Liver (tissue), 3 donors: ENCODE measurements at regions not wholly inside any gene's neighbourhood (a gene's known extent, or its start where the extent isn't known, plus 50 kb on each side); places are given as distances from the start of the nearest gene placed in this dataset.

Source experiments
- ATF3 ChIP-seq: IDR thresholded peaks from 2 replicates; pipeline ENCODE4 v1.6.1; 2016; ENCODE audit warnings: antibody characterized with exemption
- CTCF ChIP-seq: fragments of 150-350 bp; IDR thresholded peaks from 2 replicates; pipeline ENCODE4 v1.5.1; 2017; ENCODE audit warnings: improper control_type of control experiment, low read depth, low read length; ENCODE audit not compliant: missing input control
- HNF4G ChIP-seq: IDR thresholded peaks from 2 replicates; pipeline ENCODE4 v1.6.1; 2016; ENCODE audit warnings: antibody characterized with exemption
- JUND ChIP-seq, 2 donors: IDR thresholded peaks; 2 replicates each; pipeline ENCODE4 v1.6.1; 2016; ENCODE audit warnings: antibody characterized with exemption in 2 of 2
- REST ChIP-seq: IDR thresholded peaks from 2 replicates; pipeline ENCODE4 v1.6.1; 2016; ENCODE audit warnings: antibody characterized with exemption, mild to moderate bottlenecking
- RXRA ChIP-seq, 2 donors: IDR thresholded peaks; 2 replicates each; pipeline ENCODE4 v1.6.1; 2017 to 2018; ENCODE audit warnings: antibody characterized with exemption in 2 of 2, mild to moderate bottlenecking in 1 of 2
- TAF1 ChIP-seq: conservative IDR thresholded peaks from 2 replicates; pipeline ENCODE4 v1.6.1; 2016; ENCODE audit warnings: antibody characterized with exemption, mild to moderate bottlenecking
- YY1 ChIP-seq: IDR thresholded peaks from 2 replicates; pipeline ENCODE4 v1.6.1; 2016; ENCODE audit warnings: antibody characterized with exemption, mild to moderate bottlenecking
- donor health status: healthy.
- donor health status: healthy.

- no peak for TF ChIP-seq CTCF
- no peak for TF ChIP-seq TAF1
- TF ChIP-seq RXRA (IDR thresholded peaks at IDR 0.05): no peak
- no peak for TF ChIP-seq REST
- TF ChIP-seq YY1: no peak
- TF ChIP-seq ATF3: no peak
- no peak for TF ChIP-seq HNF4G
- TF ChIP-seq JUND (IDR thresholded peaks at IDR 0.05): no peak
Observed at GRCh38 chr6:164325168-164325567, 910.6 kb downstream of the QKI start.
